ENCODE measurements at regions not wholly inside any gene's neighbourhood (a gene's known extent, or its start where the extent isn't known, plus 50 kb on each side); places are given as distances from the start of the nearest gene placed in this dataset.

GRCh38 chr5:35464757-35465156 lies 152.9 kb upstream of the SPEF2 start:
- H3K18ac ChIP-seq (ENCODE audit: low read depth, low read length): no peak overlapping the region
- ChIA-PET CTCF (no interaction called here), POLR2A (ENCODE audit: unreplicated experiment) (no interaction called here)
- no peak overlapping the region for H3K4me3 ChIP-seq (ENCODE audit: insufficient read depth, low read depth, low read length)
- DNase-seq: no peak
- H2BK5ac ChIP-seq (ENCODE audit: low read depth, low read length, poor library complexity, severe bottlenecking): no peak overlapping the region
- TF ChIP-seq FOS (IDR thresholded peaks at IDR 0.05; ENCODE audit: low read depth, low read length) (no peak), NFE2L2 (IDR thresholded peaks at IDR 0.05; ENCODE audit: low read depth, low read length) (no peak), MAFK (IDR thresholded peaks at IDR 0.05; ENCODE audit: low read depth, low read length) (no peak), CHD1 (IDR thresholded peaks at IDR 0.05; ENCODE audit: low read depth, low read length) (no peak), SMC3 (IDR thresholded peaks at IDR 0.05; ENCODE audit: low read depth, low read length) (no peak), RAD21 (IDR thresholded peaks at IDR 0.05; ENCODE audit: low read length) (no peak), USF2 (IDR thresholded peaks at IDR 0.05; ENCODE audit: low read depth, low read length) (no peak), BHLHE40 (IDR thresholded peaks at IDR 0.05; ENCODE audit: low read depth, low read length) (no peak), MAZ (IDR thresholded peaks at IDR 0.05; ENCODE audit: borderline replicate concordance, low read depth, low read length) (no peak)
- no peaks in the 10 kb centered on the region for H3K27me3 ChIP-seq (ENCODE audit: control insufficient read depth, insufficient read depth, low read length)
- H3K27ac ChIP-seq (ENCODE audit: insufficient read depth, low read length): no peak overlapping the region
- in situ Hi-C loops (cut with MboI; ENCODE audit: low sequenced_read_pairs) (no loop called here), intact Hi-C loops (cut with micrococcal nuclease) (no loop called here), dilution Hi-C loops (cut with HindIII; ENCODE audit: low sequenced_read_pairs, unreplicated experiment) (no loop called here)
- no peak overlapping the region for H2BK20ac ChIP-seq (ENCODE audit: low read depth, low read length)
- H2BK15ac ChIP-seq (ENCODE audit: low read depth, low read length): no peak overlapping the region
- H3K14ac ChIP-seq (replicated peaks; ENCODE audit: low read depth, low read length): no peak overlapping the region
- H4K20me1 ChIP-seq (ENCODE audit: insufficient read depth, low read length): no peaks in the 10 kb centered on the region
- no peak overlapping the region for H3K23ac ChIP-seq (ENCODE audit: low read depth, low read length)
- H2AFZ ChIP-seq (replicated peaks; ENCODE audit: low read length, poor library complexity): no peak overlapping the region
- ATAC-seq (ENCODE audit: low read depth): no peak
- no peaks in the 10 kb centered on the region; the same call in 1 of the 2 replicates for H3K4me1 ChIP-seq (ENCODE audit: control insufficient read depth, insufficient read depth, low read length)
- H4K8ac ChIP-seq (ENCODE audit: low read depth in 2 of 2, low read length in 2 of 2): no peak overlapping the region
- no peaks in the 10 kb centered on the region for H3K9me1 ChIP-seq (ENCODE audit: insufficient read depth, low read length)
- no peak overlapping the region for H4K91ac ChIP-seq (ENCODE audit: insufficient read depth, low read depth, low read length)
- no peak overlapping the region for H3K56ac ChIP-seq (ENCODE audit: extremely low read depth, insufficient read depth, low read length)
- no peaks in the 10 kb centered on the region for H3K9me3 ChIP-seq (ENCODE audit: control insufficient read depth, insufficient read depth, low read length)
- no peak overlapping the region for H2AK5ac ChIP-seq (ENCODE audit: low read depth, low read length)
- no peak overlapping the region for H3K9ac ChIP-seq (ENCODE audit: low read depth, low read length)
- no TSS peak for BruUV-seq (replicated peaks)
- no peaks in the 10 kb centered on the region for H3K79me1 ChIP-seq (ENCODE audit: low read depth in 1 of 2, low read length in 2 of 2)
- no peak overlapping the region for H4K5ac ChIP-seq (ENCODE audit: low read depth, low read length)
- H2AK9ac ChIP-seq (replicated peaks; ENCODE audit: low read depth, low read length, poor library complexity): no peak overlapping the region
- WGBS, 2 experiments (ENCODE audit: extremely low coverage in 2 of 2, insufficient read length in 1 of 2): 56% methylated on average over 2 of the region's 2 CpGs; no CpG with 5 or more reads in 1 of the 2 experiments
- H2BK120ac ChIP-seq (ENCODE audit: low read depth, low read length): no peak overlapping the region
- H3K4ac ChIP-seq (ENCODE audit: low read depth, low read length): no peak overlapping the region
- H3K4me2 ChIP-seq (ENCODE audit: low read depth, low read length): no peak overlapping the region
- H3K36me3 ChIP-seq (ENCODE audit: control insufficient read depth, insufficient read depth, low read length): no peaks in the 10 kb centered on the region

Data from IMR-90 (cell line).